DOHH2 (cell line): ENCODE measurements at regions not wholly inside any gene's neighbourhood (a gene's known extent, or its start where the extent isn't known, plus 50 kb on each side); places are given as distances from the start of the nearest gene placed in this dataset.

Source experiments
- H3F3A ChIP-seq: fragments of 200-600 bp; sonication (generic), shearing (Covaris generic); 2 replicates; pipeline ENCODE4 v1.6.0; 2016; ENCODE audit warnings: antibody characterized with exemption, mild to moderate bottlenecking; ENCODE audit not compliant: control insufficient read depth, insufficient read depth
- H3K27ac ChIP-seq: fragments of 200-600 bp; sonication (generic); 2 replicates; pipeline ENCODE4 v1.5.1; 2014; ENCODE audit warnings: low read depth, mild to moderate bottlenecking, low read length, moderate library complexity
- H3K27me3 ChIP-seq: fragments of 200-600 bp; sonication (generic); 2 replicates; pipeline ENCODE4 v1.6.1; 2014; ENCODE audit warnings: mild to moderate bottlenecking, low read length, mixed read lengths; ENCODE audit not compliant: control insufficient read depth
- H3K36me3 ChIP-seq: fragments of 200-600 bp; sonication (generic); 2 replicates; pipeline ENCODE4 v1.6.1; 2014; ENCODE audit warnings: mild to moderate bottlenecking, low read length, moderate library complexity, mixed read lengths; ENCODE audit not compliant: control insufficient read depth
- H3K4me1 ChIP-seq: fragments of 200-600 bp; sonication (generic); 2 replicates; pipeline ENCODE4 v1.6.1; 2014; ENCODE audit warnings: mild to moderate bottlenecking, low read length, mixed read lengths; ENCODE audit not compliant: control insufficient read depth
- H3K4me2 ChIP-seq: fragments of 200-600 bp; sonication (generic); 2 replicates; pipeline ENCODE4 v1.6.0; 2014; ENCODE audit warnings: mild to moderate bottlenecking, low read length, moderate library complexity
- H3K4me3 ChIP-seq: fragments of 200-600 bp; sonication (generic); 2 replicates; pipeline ENCODE4 v1.5.1; 2014; ENCODE audit warnings: mild to moderate bottlenecking, low read length, mixed read lengths
- H3K79me2 ChIP-seq: fragments of 200-600 bp; sonication (generic); 2 replicates; pipeline ENCODE4 v1.6.1; 2014; ENCODE audit warnings: mild to moderate bottlenecking, low read length, mixed read lengths; ENCODE audit not compliant: control insufficient read depth
- H3K9me2 ChIP-seq: fragments of 200-600 bp; sonication (generic); replicated peaks from 2 replicates; pipeline ENCODE4 v1.6.1; 2014; ENCODE audit warnings: mild to moderate bottlenecking, low read length, mixed read lengths; ENCODE audit not compliant: control insufficient read depth
- H3K9me3 ChIP-seq: fragments of 200-600 bp; sonication (generic); 2 replicates; pipeline ENCODE4 v1.6.1; 2014; ENCODE audit warnings: antibody characterized with exemption, low read length, mixed read lengths; ENCODE audit not compliant: control insufficient read depth, insufficient read depth
- H4K20me1 ChIP-seq: fragments of 200-600 bp; sonication (generic); 2 replicates; pipeline ENCODE4 v1.6.0; 2014; ENCODE audit warnings: low read depth, mild to moderate bottlenecking, antibody characterized with exemption, low read length, moderate library complexity; ENCODE audit not compliant: control insufficient read depth, insufficient read depth
- EZH2phosphoT487 ChIP-seq: fragments of 200-600 bp; sonication (generic); IDR thresholded peaks from 2 replicates; pipeline ENCODE4 v1.6.1; 2017; ENCODE audit warnings: borderline replicate concordance, mild to moderate bottlenecking, antibody characterized with exemption, low read length, moderate library complexity, mixed read lengths
- TF ChIP-seq, protein P1 (sequence below): fragments of 200-600 bp; sonication (generic); IDR thresholded peaks from one replicate; pipeline ENCODE4 v1.5.1; 2014; ENCODE audit warnings: antibody characterized with exemption, mild to moderate bottlenecking, low read depth, low read length; ENCODE audit not compliant: poor library complexity, severe bottlenecking

DNA sequence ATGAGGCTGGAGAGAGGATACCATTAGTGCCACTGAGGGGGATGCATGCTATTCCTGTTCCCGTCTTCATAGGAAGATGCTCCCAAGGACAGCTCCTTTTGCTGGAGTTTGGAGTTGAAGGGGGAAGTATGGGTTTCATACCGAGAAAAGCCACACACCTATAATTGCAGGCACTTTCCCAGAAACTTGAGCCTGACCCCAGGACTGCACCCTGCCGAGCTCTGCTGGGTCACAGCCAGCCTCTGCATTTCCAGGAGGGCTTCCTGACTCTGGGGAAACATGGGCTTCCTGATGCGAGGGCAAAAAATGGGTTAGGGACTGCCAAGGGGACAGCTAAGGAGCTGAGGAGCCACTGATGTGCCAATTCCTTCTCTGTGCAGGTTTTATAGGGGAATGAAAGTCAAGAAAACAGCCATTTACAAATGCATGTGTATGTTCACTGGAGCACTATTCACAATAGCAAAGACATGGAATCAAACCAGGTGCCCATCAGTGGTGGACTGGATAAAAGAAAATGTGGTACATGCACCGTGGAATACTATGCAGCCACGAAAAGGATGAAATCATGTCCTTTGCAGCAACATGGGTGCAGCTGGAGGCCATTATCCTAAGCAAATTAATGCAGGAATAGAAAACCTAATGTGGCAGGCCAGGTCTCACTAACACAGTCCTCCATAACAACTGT, 104.5 kb downstream of the ACAA2 start:
- H3K79me2 ChIP-seq, result no peaks in the 10 kb centered on the region
- H3K9me2 ChIP-seq, result no peaks in the 10 kb centered on the region
- no peaks in the 10 kb centered on the region for H3F3A ChIP-seq
- no peak overlapping the region for H3K4me3 ChIP-seq
- no peak overlapping the region for H3K27ac ChIP-seq
- no peaks in the 10 kb centered on the region for H3K4me1 ChIP-seq
- H3K36me3 ChIP-seq, result no peaks in the 10 kb centered on the region
- no peaks in the 10 kb centered on the region for H3K9me3 ChIP-seq
- no peak overlapping the region for H3K4me2 ChIP-seq
- no peaks in the 10 kb centered on the region; the same call in 1 of the 2 replicates for H4K20me1 ChIP-seq
- TF ChIP-seq EZH2phosphoT487, result no peak
- TF ChIP-seq, protein P1, sequence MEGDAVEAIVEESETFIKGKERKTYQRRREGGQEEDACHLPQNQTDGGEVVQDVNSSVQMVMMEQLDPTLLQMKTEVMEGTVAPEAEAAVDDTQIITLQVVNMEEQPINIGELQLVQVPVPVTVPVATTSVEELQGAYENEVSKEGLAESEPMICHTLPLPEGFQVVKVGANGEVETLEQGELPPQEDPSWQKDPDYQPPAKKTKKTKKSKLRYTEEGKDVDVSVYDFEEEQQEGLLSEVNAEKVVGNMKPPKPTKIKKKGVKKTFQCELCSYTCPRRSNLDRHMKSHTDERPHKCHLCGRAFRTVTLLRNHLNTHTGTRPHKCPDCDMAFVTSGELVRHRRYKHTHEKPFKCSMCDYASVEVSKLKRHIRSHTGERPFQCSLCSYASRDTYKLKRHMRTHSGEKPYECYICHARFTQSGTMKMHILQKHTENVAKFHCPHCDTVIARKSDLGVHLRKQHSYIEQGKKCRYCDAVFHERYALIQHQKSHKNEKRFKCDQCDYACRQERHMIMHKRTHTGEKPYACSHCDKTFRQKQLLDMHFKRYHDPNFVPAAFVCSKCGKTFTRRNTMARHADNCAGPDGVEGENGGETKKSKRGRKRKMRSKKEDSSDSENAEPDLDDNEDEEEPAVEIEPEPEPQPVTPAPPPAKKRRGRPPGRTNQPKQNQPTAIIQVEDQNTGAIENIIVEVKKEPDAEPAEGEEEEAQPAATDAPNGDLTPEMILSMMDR, result no peak
- no peaks in the 10 kb centered on the region for H3K27me3 ChIP-seq

- no peaks in the 10 kb centered on the region for H3K27me3 ChIP-seq
- no peak overlapping the region for H3K4me3 ChIP-seq
- H3K79me2 ChIP-seq, result no peaks in the 10 kb centered on the region
- H3K27ac ChIP-seq, result no peak overlapping the region
- no peaks in the 10 kb centered on the region for H3K9me2 ChIP-seq
- no peaks in the 10 kb centered on the region for H3K36me3 ChIP-seq
- H4K20me1 ChIP-seq, result no peaks in the 10 kb centered on the region; the same call in 1 of the 2 replicates
- H3K4me2 ChIP-seq, result no peak overlapping the region
- TF ChIP-seq, protein P1, result no peak
- no peak for TF ChIP-seq EZH2phosphoT487
- H3K4me1 ChIP-seq, result no peaks in the 10 kb centered on the region
- H3K9me3 ChIP-seq, result no peaks in the 10 kb centered on the region
- no peaks in the 10 kb centered on the region for H3F3A ChIP-seq
Observed at GRCh38 chr18:49707599-49707998, 105.7 kb downstream of the ACAA2 start.

DNA sequence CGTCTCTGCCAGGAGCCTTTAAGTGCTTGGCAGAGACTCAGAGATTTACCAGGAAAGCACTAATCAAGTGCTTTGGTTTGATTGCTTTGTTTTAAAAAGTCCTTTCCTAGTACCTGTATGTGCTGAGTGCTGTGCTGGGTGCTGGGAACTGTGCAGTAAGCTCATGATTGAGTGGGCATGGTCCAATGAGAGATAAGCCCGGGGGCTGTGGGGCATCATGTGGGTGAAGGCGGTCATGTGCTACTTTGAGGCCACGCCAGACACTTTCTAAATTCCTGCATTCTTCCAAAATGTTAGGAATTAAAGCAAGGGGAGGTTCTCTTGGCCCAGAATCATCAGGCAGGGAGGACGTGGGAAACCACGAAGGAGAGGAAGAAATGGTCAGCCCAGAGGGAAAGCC, 109.0 kb downstream of the ACAA2 start:
- Histone ChIP-seq H3K4me1 (no peaks in the 10 kb centered on the region), H3K27me3 (no peaks in the 10 kb centered on the region), H3K27ac (no peak overlapping the region), H3K4me3 (no peak overlapping the region), H3K9me3 (no peaks in the 10 kb centered on the region), H3K79me2 (no peaks in the 10 kb centered on the region), H3K9me2 (no peaks in the 10 kb centered on the region), H4K20me1 (no peaks in the 10 kb centered on the region; the same call in 1 of the 2 replicates), H3K36me3 (no peaks in the 10 kb centered on the region), H3F3A (no peaks in the 10 kb centered on the region), H3K4me2 (no peak overlapping the region)
- no peak for TF ChIP-seq EZH2phosphoT487
- TF ChIP-seq, protein P1, result no peak
